NCI-H2196 (cell line): ENCODE measurements at regions not wholly inside any gene's neighbourhood (a gene's known extent, or its start where the extent isn't known, plus 50 kb on each side); places are given as distances from the start of the nearest gene placed in this dataset.

Experiments
- DNase-seq: peaks from one replicate; lab custom pipeline; 2025; ENCODE audit not compliant: unreplicated experiment; lab: John Stamatoyannopoulos, UW

DNA sequence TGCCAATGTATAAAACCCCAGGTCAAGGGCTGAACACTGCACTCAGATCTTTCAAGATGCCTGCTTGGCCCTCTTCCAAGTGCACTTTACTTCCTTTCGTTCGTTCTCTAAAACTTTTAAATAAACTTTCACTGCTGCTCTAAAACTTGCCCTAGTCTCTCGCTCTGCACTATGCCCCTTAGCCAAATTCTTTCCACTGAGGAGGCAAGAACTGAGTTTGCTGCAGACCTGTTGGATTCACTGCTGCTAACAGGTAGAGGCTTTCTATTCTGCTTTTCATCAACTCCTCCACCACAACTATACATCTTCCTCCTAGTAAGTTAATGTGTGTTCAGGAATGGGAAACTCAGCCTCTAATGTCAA lies 467.9 kb downstream of the MBD2 start:
- DNase-seq, result no peak

DNA sequence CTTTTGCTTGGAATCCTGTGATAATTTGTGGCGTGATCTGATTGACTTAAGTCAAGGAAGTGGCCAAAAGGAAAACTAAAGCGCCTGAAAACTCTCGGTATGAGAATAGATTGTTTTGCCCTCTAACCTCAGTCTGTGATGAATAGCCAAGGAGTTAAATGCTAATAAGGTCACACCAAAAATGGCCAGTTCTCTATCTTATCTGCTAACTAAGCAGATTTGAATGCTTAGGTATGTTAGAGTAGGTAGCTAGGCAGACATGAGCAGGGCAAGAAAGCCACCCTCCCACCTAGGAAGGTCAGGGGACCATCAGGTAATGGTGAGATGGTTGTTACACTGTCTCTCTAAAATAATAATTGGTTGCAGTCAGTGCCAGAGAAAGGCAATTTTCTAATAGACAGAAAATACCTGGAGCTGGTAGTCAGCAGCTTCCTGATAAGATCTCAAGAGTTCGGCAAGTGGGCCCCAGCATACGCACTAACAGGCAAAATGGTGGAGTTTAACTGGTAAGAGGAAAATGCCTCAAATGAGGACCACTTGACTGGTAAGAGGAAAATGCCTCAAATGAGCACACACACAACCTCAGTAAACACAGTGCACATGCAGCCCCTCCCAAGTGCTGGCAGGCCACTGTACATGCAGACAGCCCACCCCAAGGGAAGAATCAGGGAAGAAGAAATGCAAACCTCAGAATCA lies 468.4 kb downstream of the MBD2 start:
- no peak for DNase-seq

DNA sequence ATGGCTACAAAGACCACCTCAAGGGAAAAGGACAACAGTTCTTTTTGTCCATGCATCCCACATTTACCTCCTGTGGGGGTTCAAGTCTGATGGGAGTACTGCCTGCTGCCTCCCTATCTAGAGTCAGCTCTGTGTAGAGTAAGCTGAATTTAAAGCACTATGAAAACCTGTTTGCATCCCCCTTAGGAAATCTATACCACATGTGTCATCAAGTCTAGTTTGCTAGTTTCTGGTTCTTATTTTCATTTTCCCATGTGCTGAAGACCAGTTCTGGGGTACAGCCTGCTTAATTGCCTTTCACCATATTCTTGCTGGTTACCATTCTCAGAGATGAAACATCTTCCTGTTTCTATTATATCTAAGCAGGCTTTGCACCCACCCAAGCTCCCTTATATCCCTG lies 470.3 kb downstream of the MBD2 start:
- no peak for DNase-seq

DNA sequence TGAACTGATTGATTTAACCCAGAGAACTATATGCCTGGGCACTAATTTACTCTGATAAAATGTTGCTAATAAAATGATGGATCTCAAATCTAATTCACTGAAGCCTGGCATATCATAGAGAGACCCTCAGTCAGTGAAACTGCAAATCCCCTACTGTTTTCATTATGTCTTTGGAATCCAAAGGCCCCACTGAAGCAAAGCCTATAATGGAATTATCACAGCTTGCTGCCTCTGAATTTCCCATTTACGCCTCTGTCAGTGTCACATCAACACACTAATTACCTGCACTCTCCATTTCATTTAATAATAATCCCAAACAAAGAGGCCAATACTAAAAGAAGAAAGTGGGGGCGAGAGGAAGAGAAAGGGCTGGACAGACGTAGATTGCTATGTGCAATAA lies 470.9 kb downstream of the MBD2 start:
- DNase-seq, result no peak

DNA sequence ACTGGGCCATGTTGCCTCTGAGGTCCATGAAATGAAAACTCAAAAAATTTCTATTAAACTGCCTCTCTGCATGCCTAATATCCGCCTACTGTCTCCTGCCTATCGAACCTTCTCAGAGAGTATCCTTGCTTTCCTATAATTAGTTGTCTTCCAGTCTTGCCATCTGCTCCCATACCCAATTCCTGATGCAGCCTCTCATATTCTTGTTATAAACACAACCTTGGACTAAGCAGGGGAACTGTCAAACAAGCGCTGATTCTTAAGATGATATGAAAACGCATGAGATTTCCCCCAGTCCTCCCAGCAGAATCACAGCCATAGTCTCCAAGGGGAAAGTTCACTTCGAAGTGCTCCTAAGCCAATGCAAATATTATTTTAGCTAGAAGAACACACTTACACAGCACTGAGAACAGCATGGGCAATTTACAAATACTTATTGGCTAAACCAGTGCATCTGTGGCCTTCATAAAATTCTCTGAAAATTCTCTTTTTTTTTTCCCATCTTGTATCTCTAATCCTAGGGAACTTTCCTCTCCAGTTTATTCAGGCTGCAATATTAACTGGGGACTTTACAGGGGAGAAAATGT lies 471.6 kb downstream of the MBD2 start:
- no peak for DNase-seq

DNA sequence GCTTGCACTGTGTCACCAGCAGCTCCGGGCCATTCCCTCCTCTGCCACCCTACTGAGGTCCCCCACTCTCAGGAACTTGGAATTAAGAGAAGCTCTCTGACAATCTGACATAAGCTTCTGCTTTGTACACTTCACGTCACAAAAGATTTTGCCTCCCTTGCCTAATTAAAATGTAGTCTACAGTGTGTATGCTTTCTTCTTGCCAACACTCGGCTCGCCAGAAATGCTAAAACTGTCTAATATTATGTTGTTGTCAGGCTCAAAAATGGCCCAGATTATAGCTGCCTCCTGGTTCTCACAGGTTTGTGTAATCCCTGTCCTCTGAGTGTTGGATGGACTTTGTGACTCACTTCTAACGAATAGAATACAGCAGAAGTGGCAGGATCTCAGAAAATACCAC lies 474.7 kb downstream of the MBD2 start:
- DNase-seq, result no peak

DNA sequence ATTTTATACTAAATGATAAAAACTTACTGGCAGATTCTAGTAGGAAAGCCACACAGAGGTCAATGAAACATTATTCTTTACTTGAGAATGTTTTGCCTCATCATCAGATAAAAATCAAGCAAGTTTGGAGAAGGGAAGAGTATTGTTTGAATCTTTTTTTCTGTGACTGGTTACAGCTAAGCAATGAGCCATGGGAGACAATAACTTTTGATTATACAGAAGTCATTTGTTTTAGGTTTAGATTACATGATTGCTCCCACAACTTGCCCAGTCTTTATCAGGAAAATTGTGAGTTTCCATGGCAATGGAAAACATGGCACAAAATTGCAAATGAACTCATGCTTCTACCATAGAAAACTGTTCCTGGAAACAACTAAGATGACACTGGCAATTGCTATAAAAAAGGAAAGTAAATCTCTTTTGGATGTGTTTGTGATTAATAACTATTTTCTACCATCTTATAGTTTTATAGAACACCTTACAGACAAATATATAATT lies 476.8 kb downstream of the MBD2 start:
- DNase-seq, result no peak

DNA sequence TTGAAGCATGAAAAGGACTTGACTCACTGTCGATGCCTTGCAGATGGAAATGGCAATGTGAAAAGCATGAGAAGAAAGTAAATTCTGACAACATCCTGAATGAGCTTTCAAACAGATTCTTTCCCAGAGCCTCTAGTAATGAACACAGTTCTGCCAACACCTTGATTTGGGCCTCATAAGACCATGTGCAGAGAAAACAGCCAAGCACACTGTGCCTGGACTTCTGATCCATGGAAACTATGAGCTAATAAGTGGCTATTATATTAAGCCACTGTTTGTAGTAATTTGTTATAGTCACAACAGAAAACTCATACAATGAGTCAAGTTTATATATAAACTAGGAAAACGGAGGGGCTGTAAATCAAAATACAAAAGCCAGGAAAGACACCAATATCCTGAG lies 477.3 kb downstream of the MBD2 start:
- DNase-seq, result no peak

DNA sequence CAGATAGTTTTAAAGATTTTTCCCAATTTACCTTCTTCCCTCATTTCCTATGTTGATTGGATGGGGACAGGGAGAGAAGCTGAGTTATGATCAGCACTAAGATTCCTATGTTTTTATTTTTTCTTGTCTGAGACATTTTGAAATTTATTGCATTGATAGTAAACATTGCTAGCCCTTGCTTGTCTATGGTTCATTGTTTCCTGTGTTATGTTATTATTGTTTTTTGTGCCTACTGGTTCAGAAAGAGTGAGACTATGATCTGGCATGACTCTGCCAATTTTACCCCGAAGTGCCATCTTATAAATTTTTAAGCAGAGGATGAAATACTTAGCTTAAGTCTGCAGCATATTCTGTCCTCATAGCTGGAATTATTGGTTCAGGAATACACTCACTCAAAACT lies 478.5 kb downstream of the MBD2 start:
- DNase-seq, result no peak

DNA sequence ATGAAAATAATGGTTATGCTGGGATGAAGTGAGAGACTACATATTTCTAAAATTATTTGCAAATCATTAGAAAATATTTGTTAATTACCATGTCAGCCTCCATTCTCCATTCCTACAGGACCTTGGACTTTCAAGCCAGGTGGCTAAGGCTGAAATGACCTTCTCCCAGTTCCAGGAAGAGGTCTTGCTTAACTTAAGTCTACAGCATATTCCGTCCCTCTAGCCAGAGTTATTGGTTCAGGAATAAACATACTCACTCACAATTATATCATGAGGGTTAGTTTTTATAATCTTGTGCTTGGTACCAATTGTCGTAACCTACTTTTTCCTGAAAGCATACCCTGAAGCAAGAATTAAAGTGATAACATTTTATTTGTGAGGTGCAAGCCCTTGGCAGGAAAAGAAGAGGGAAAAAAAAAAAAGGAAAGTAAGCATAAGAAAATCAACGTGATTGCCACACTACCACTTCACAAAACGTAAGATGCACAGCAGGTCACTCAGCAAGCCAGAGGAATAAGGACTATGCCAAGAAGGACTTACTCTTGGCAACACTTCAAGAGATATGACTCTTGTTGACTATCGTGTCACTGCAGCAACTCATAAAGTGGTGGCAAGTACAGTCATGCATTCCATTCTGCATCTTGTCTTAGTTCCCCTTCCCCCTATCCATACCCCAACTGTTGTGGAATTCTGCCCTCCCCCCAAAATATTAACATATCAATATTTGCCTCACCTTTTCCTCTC lies 479.1 kb downstream of the MBD2 start:
- no peak for DNase-seq

DNA sequence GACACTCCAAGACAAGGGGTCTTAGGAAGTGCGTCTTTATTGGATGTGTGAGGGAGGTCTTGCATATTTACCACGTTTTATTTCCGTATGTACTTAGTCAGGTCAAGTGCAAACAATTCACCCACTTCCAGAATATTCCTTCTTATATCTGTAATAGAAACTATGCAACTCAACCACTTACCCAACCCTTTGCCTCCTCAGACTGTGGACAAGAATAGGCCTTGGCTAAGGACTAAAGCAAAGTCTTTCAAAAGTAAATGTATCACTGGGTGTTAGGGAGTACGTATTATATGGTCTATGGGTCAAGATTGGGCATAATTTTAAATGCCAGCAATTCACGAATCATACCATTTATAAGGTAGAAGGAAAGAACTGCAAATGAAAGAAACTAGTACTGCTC lies 484.8 kb downstream of the MBD2 start:
- DNase-seq, result no peak

DNA sequence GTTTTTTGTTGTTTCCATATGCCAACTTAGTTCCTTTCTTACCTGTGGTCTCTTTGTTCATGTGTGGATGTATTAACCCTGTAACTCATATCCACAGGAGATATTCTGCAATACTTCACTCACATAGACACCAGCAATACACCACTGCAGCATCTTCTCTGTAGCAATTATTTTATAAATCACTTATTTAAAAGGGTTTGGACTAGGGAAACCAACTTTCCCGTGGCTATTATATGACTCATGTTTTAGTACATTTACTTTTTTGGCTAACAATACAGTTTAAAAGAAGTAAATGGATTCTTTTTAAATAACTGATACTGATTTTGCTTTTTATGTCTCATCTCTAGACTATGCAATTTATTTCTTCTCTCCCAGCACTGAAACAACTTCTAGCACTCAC lies 488.9 kb downstream of the MBD2 start:
- DNase-seq, result no peak

DNA sequence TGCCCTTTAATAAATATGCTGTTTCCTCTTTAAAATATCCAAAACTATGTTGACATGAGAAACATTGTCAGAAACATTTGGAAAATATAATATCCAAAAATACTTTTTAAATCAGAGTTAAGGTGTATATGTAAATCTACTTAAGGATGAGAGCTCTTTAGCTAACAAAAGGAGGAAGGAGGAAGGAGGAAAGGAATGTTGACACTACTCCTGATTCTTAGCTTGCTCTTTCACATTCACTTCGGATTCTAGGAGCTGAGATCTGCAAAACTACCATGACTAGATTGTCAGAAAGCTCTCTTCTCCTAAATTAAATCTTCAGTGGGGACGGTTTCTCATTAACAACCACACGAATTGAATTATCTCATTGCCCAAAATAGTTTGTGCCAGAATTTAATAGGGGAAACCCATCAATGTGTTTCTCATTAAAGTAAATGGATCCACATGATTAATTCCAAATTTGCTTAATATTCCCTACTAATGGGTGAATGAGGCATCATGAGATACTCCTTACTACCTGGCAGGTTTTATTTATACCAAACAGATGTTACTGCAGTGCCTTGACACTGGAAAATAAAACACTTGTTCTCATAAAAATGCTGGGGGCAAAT lies 509.1 kb downstream of the MBD2 start:
- no peak for DNase-seq

DNA sequence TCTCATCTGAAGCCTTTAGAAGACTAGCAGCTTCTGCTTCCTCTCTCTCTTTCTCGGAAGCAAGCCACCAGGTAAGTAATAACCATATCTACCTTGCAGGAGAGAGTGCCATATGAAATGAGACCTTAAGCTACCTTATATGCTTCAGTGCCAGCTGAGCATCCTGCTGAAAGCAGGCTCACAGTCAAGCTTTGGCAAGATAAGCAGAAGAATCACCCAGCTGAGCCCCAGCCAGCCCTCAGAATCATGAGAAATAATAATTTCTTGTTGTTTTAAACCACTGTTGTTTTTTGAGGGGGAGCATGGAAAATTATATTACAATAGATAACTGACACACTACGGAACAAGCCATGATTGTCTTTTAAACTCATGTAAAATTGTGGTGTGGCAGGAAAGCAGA lies 514.4 kb downstream of the MBD2 start:
- no peak for DNase-seq

DNA sequence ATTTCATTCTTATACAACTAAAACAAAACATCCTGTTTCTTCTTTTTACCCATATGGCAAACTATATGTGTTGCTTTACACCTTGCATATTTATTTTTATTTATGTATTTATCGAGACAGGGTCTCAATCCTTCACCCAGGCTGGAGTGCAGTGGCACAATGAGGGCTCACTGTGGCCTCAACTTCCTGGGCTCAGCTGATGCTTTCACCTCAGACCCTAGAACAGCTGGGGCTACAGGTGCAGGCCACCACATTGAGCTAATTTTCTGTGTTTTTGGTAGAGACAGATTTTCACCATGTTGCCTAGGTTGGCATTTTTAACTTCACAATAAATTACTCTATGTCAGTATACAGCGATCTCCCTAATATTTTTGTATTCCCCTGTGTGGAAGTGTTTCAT lies 522.0 kb downstream of the MBD2 start:
- no peak for DNase-seq

DNA sequence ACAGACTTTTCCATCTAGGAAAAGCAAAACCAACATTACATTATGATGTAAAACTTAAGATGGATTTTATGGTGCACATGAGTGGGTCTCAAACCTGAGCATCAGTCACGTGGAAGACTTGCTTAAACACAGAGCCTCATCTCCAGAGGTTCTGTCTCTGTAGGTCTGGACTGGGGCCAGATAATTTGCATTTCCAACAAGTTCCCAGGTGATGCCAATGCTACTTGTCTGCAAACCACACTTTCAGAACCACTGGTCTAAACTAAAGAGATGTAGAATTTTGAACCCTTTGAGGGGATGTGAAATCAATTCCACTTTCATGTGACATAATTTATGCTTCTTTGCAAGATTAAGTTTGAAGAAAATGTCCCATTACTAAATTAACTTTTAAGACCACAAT lies 522.8 kb downstream of the MBD2 start:
- DNase-seq, result no peak

DNA sequence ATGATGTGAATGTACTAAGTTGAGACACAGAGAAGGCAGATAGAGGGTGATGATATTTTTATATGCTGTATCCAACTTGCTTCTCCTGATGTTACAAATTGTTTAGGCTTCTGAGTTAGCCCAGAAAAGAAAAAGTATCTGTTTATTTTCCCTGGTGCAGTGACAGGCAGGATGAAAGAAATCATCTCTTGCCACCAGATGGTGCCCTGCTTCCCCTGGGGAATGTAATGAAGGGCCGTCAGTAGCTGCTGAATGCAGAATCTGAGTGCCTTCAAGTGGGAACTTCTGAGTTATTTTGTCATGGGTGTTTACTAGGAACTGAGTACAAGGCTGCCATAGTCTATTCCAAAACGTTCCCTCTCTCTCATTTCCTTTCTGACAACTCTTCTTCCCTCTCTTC lies 525.6 kb downstream of the MBD2 start:
- DNase-seq, result peak; percentile 6

DNA sequence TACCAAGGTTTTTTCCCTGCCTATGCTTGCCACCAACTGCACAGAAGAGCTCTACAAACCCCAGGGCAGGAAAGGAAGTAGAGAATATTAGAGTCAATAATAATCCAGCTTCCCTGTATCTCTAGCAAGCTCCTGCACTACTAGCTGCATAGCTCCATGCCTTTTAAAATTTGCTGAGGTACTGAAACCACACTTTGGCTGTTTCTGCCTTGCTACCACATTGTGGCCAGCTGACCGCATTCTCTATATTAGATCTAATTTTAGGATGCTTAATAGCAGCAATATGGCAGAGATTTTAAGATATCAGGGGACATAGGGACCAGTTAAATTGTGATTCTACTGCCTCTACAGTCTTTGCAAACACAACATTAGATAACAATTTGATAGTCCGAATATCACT lies 534.6 kb downstream of the MBD2 start:
- no peak for DNase-seq

DNA sequence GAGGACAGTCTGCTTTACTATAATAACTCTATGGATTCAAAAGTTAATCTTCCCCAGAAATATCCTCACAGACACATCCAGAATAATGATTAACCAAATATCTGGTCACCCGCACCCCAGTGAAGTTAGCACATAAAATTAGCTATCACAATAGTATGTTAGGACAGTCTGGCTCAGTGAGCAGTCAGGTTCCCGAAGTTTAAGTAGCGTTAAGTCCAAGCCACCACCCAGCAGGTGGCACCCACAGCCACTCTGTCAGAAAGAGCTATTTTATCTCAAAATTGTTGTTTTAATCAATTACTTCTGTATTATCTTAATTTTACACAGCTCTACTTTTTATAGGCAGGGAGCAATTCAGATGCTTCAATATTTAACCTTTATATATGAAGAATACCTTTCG lies 537.5 kb downstream of the MBD2 start:
- no peak for DNase-seq

DNA sequence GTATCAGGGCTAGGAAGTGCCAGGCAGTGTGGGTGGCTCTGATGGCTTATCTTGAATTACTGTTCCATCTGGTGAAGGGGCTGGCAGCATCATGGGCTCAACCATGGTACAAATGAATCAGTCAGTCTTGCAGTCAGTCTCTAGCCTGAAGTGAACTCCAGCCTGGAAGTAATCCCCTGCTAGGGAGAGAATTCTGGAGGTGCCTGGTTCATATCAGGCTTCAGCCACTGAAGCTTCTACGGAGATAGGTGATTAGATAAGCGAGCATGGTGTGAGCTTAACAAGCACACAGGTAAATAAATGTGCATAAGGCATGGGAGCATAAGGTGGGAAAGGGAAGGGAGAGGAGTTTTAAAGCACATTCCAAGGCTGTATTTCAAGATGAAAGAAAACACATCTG lies 541.7 kb downstream of the MBD2 start:
- DNase-seq, result no peak

DNA sequence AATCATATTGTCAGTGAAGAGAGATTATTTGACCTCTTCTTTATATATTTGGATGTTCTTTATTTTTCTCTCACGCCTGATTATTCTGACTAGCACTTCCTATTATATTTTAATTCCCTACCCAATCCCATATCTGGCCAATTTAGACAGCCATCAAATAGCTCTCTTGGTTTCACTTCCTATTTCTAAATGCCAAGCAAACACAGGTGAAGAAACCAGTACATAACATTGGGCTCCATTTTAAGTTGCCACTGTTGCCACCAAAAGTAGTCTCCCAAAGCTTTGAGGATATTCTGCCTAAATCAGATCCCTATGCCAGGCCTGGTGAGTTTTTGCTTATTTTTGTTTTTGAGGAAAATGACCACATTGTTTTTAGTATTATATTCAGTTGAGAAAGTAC lies 547.0 kb downstream of the MBD2 start:
- no peak for DNase-seq

DNA sequence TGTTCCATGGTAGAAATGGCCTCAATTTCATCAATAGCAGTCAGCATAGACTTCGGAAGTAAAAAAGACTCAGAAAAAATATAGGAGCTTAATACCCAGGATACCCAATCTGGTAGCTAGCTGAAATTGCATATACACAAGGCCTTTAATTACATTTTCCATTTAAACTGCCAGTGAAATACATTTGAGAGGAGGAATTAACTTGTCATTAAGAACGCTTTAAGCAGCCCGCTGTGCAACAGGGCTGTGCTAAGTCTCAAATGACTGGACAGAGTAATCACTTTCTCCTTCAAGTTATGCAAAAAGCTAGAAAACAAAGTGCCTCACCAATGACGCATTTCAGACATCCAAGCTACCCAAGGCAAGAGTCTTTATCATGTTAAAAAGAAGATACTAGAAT lies 558.8 kb downstream of the MBD2 start:
- DNase-seq, result no peak
